ENCODE measurements at regions not wholly inside any gene's neighbourhood (a gene's known extent, or its start where the extent isn't known, plus 50 kb on each side); places are given as distances from the start of the nearest gene placed in this dataset.

GRCh38 chr4:45215976-45216542 is 489.7 kb upstream of the GNPDA2 start:
- no peak for TF ChIP-seq POLR2AphosphoS5 (IDR thresholded peaks at IDR 0.05; ENCODE audit: low read depth)
- TF ChIP-seq CTCF (IDR thresholded peaks at IDR 0.05; ENCODE audit: insufficient read depth, low read length), result no peak
- no peak for TF ChIP-seq REST (IDR thresholded peaks at IDR 0.05; ENCODE audit: insufficient replicate concordance, low read depth)
- no peak for TF ChIP-seq GABPA (IDR thresholded peaks at IDR 0.05; ENCODE audit: low read depth)
